Testis (tissue), 2 donors: ENCODE measurements at regions not wholly inside any gene's neighbourhood (a gene's known extent, or its start where the extent isn't known, plus 50 kb on each side); places are given as distances from the start of the nearest gene placed in this dataset.

Experiments used
- DNase-seq: peaks from one replicate; pipeline ENCODE4 v3.0.0-alpha.2; 2019
- H3K27ac ChIP-seq, 2 donors: fragments of 200-600 bp; sonication (generic); one replicate each; pipeline ENCODE4 v1.5.1; 2019
- H3K27me3 ChIP-seq: fragments of 200-600 bp; sonication (generic); one replicate; pipeline ENCODE4 v1.5.1; 2019
- H3K36me3 ChIP-seq: fragments of 200-600 bp; sonication (generic); one replicate; pipeline ENCODE4 v1.5.1; 2017; ENCODE audit warnings: low read depth; ENCODE audit errors: missing control alignments
- H3K4me1 ChIP-seq: fragments of 200-600 bp; sonication (generic); one replicate; pipeline ENCODE4 v1.5.1; 2019
- H3K4me3 ChIP-seq, 2 donors: fragments of 200-600 bp; sonication (generic); one replicate each; pipeline ENCODE4 v1.5.1; 2017 to 2019
- H3K9me3 ChIP-seq: fragments of 200-600 bp; sonication (generic); one replicate; pipeline ENCODE4 v1.5.1; 2017
- CTCF ChIP-seq, 3 experiments: fragments of 450-650 bp in 2 of 3; fragments of 200-600 bp in 1 of 3; sonication (generic) in 1 of 3; IDR thresholded peaks; one replicate each; pipeline ENCODE4 v1.5.1; 2016 to 2019; ENCODE audit warnings: antibody characterized with exemption in 3 of 3, mild to moderate bottlenecking in 2 of 3, moderate library complexity in 1 of 3
- POLR2A ChIP-seq: fragments of 450-650 bp; IDR thresholded peaks from one replicate; pipeline ENCODE4 v1.6.1; 2017; ENCODE audit warnings: antibody characterized with exemption, mild to moderate bottlenecking, moderate library complexity
- WGBS, 2 donors: methylation state at CpG; one replicate each; pipeline ENCODE4 v1.1.5; 2018; 5-methylcytosine and 5-hydroxymethylcytosine counted together
- intact Hi-C: fragments of 100-400 bp; cut with DNase I; formaldehyde crosslinking; loops from one replicate; pipeline ENCODE4 v1.15.1; 2023; ENCODE audit warnings: low total_unique reads

DNA sequence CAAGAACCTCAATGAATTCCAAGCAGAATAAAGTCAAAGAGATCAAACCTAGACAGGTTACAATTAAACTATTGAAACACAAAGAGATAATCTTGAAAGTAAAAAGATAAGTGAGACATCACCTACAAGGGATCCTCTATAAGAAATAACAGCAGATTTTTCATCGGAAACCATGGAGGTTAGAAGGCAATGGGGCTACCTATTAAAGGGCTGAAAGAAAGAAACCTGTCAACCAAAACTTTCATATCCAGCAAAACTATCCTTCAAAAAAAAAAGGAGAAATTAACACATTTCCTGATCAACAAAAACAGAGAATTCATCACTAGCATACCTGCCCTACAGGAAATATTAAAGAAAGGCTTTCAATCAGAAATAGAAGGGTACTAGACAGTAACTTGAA, 244.9 kb downstream of the ARHGAP12 start:
- no peak for DNase-seq
- 82 to 89% methylated on average over 1 of the region's 1 CpG for WGBS, 2 donors
- no peak for TF ChIP-seq POLR2A
- no peak for TF ChIP-seq CTCF (IDR thresholded peaks at IDR 0.05)
- Histone ChIP-seq H3K27ac (no peak overlapping the region), H3K36me3 (no peaks in the 10 kb centered on the region), H3K9me3 (no peaks in the 10 kb centered on the region), H3K4me1 (no peaks in the 10 kb centered on the region), H3K4me3 (no peak overlapping the region), H3K27me3 (no peaks in the 10 kb centered on the region)
- intact Hi-C loops = no loop called here

- Histone ChIP-seq H3K9me3 (no peaks in the 10 kb centered on the region), H3K36me3 (no peaks in the 10 kb centered on the region), H3K27me3 (no peaks in the 10 kb centered on the region), H3K4me1 (no peaks in the 10 kb centered on the region), H3K27ac (no peak overlapping the region), H3K4me3 (no peak overlapping the region)
- no peak for TF ChIP-seq CTCF (IDR thresholded peaks at IDR 0.05)
- no peak for TF ChIP-seq POLR2A
- 94 to 96% methylated on average over 4 of the region's 4 CpGs for whole genome bisulfite sequencing, 2 donors
- DNase-seq = no peak
- intact Hi-C loops = no loop called here
Measured at GRCh38 chr10:31679936-31680335, 248.7 kb downstream of the ARHGAP12 start.

GRCh38 chr10:31678575-31679516, 249.8 kb downstream of the ARHGAP12 start:
- no peak overlapping the region for H3K4me3 ChIP-seq

GRCh38 chr10:31678139-31678536, 250.5 kb downstream of the ARHGAP12 start:
- TF ChIP-seq CTCF (IDR thresholded peaks at IDR 0.05) = no peak
- no peak for TF ChIP-seq POLR2A
- H3K36me3 ChIP-seq = no peaks in the 10 kb centered on the region
- H3K27ac ChIP-seq = no peak overlapping the region
- no peak overlapping the region for H3K4me3 ChIP-seq
- no peaks in the 10 kb centered on the region for H3K4me1 ChIP-seq
- DNase-seq = no peak
- intact Hi-C loops = no loop called here
- no peaks in the 10 kb centered on the region for H3K9me3 ChIP-seq
- WGBS, 2 donors = 55 to 64% methylated on average over 12 of the region's 12 CpGs
- no peaks in the 10 kb centered on the region for H3K27me3 ChIP-seq

More at GRCh38 chr10:31678575-31679516, 249.8 kb downstream of the ARHGAP12 start:
- H3K9me3 ChIP-seq = no peaks in the 10 kb centered on the region
- WGBS, 2 donors = 74 to 78% methylated on average over 20 of the region's 20 CpGs
- H3K4me1 ChIP-seq = no peaks in the 10 kb centered on the region
- intact Hi-C loops = no loop called here
- TF ChIP-seq CTCF (IDR thresholded peaks at IDR 0.05) (no peak), POLR2A (no peak)
- no peaks in the 10 kb centered on the region for H3K27me3 ChIP-seq
- H3K36me3 ChIP-seq = no peaks in the 10 kb centered on the region
- H3K27ac ChIP-seq = no peak overlapping the region
- DNase-seq = no peak
